GM18870 (cell line): ENCODE measurements at regions not wholly inside any gene's neighbourhood (a gene's known extent, or its start where the extent isn't known, plus 50 kb on each side); places are given as distances from the start of the nearest gene placed in this dataset.
"Not testable (repeated sequence)": the region's sequence is repeated elsewhere in the genome, so short reads cannot be mapped to it uniquely, and the experiment has no call there.

Experiments
- ATAC-seq: cut with Tn5 transposase; IDR thresholded peaks from one replicate; pipeline ENCODE4 v1.9.1; 2021; ENCODE audit warnings: moderate library complexity; ENCODE audit not compliant: unreplicated experiment

DNA sequence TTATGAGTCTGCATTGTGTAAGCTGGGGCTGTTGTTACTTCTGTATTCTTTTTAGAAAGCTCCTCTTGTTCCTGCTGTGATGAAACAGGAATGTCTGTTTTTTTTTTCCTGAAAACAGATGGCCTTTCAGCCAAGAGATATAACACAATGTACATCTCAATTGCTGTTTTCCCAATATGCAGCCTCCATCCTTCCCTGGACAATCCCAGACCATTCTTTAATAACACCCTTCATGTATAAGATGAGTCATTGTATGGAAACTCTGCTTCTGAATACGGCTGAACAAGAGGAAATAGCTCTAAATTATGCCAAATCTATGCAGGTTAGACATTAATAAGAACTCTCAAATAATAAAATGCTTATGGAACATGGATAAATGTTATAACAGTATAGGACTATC lies 60.2 kb upstream of the LRRC4C start:
- no peak for ATAC-seq

DNA sequence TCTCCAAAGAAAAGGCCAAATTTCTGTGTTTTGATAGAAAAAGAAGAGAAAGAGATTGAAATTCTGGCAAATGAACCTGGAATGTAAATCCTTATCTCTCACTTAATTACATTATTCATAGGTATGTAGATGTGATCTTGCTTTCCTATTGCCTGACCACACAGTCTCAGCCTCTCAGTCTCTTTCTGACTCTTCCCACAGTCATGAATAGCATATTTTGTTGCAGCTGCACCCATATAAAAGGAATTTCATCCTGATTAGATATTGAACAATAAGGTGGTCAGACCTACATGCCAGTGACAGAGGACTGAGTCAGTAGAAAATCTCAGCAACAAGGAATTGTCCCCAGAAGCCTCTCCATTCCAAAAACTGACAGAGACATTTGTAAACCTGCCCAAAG lies 62.9 kb upstream of the LRRC4C start:
- ATAC-seq, result no peak

DNA sequence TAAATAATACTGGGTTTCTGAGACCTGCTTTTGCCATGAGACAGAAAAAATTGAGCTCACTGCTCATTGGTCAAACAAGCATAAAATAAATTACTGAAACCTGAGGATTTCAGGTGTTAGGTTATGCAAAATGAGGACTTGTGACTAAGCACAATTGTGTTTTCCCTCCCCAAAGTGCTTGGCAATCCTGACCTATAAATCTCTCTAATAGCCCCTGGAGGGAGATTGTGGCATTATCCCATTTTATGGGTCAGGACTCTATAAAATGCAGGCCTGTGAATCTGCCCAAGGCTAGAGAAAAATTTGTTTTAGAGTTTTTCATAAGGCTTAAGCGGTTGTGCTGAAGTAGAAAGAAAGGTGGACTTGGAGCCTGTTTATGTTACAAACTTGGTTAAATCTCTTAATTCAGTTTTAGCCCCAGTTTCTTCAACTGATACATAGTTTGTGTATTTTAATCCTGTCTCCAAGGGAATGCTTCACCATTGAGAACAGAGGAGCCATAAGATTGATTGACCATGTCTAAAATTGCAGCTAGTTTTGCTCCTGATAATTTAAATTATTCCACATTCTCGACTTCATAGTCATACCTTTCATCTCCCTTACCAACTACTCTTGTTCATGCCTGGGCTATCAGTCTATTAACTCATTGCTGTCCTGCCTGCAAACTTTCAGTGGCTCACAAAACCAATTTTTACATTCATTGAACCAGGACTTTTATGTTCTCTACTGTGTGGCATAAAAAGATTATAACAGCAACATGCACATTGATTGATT lies 63.6 kb upstream of the LRRC4C start:
- no peak for ATAC-seq

DNA sequence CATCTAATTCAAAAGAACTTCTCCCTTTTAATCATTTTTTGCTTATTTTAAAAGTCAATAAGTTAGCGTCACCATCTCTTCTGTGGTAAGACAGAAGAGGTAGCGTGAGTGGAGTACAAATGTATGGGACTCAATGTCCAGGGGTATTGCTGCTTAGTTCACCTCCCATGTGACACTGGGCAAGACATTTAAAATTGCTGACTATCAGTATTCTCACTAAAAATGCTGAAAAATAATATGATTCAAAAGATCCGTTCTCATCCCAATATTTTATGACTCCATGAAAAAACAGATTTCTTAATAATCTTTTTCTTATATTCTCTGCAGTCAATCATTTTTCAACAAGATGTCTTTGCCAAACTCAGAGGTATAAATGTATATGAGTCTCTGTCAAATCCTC lies 68.1 kb upstream of the LRRC4C start:
- no peak for ATAC-seq

DNA sequence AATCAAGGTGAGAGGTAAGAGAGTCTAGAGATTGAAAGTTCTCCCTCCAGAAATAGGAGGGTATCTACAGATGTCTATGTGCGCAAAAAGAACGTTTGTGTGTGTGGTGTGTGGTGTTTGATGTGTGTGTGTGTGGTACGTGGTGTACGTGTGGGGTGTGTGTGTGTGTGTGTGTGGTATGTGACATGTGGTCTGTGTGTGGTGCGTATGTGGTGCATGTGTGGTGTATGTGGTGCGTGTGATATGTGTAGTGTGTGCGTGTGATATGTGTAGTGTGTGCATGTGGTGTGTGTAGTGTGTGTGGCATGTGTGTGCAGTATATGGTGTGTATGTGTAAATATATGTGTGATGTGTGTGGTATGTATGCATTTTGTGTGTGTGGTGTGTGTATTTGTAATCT lies 73.0 kb upstream of the LRRC4C start:
- no peak for ATAC-seq

DNA sequence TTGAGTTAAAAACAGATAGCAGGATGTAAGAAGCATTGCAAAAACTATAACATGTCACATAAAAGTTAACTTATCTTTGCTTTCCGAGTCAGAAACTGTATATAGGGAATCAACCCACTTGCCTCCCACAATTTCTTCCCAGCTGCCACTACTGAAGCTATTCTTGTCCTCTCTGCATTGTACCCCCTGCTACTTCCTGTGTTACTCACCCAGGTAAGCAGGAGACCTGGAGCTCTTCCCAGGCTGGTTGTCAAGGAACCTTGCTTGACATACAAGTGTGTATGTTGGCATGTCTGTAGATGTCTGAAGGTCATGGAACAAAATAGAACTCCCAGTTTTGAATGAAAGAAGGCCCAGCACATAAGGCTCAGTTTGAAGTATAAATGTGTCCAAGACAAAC lies 74.3 kb upstream of the LRRC4C start:
- ATAC-seq, result no peak

DNA sequence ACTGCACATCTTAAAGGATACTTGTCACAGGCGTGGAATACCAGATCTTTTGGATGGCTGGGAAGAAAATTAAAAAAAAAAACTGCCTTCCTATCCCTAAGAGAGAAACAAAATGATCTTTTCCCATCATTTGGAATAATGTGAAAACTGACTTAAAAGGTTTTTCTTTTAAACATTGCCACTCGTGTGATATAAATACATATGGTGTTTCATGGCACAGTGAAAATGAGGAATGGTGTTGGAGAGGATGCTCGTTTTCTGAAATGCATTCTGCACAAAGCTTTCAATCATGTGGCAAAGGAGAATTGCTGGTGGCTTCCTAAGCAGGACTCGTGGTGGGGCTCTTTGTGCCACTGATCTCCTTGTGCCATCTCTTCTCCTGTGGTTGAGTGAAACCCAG lies 74.9 kb upstream of the LRRC4C start:
- no peak for ATAC-seq

DNA sequence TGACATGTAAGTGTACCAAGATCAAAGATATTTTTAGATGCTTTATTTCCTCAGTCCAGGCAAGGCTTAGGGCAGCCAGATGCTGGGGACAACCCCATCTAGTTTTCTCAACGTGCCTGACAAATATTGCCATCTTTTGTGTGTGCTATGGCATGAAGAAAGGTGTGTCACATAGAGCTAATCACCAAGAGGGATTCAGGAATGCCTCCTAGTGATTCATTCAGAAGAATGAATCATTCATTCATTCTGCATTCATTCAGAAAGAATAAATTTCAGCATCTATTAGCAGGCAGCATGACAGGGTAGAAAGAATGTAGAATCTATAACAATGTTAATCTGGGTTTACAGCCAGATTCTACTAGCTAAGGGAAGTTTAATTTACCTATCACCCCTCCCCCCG lies 75.4 kb upstream of the LRRC4C start:
- no peak for ATAC-seq

DNA sequence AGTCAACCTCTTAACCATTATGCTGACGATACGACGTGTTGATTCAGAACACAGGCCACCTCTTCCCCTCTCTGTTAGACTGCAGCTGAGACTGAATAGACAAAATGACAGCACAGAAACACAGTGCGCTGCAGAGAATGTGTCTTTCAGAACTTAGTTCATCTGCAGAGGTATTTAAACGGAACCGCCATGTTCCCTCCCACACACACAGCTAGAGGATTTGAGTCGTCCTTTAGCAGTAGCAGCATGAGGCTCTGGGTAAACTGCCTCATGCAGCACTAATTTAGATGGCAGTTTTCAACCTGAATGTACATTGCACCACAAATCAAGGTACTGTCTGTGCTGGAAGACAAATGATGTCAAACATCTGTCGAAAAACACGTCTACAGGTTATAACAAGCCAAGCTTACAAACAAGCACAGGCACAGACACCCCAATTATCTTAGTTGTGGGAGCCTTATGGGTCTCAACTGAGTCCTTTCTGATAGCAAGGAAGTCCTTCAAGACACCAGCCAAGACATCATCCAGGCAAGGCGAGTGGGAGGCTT lies 76.6 kb upstream of the LRRC4C start:
- ATAC-seq, result no peak

DNA sequence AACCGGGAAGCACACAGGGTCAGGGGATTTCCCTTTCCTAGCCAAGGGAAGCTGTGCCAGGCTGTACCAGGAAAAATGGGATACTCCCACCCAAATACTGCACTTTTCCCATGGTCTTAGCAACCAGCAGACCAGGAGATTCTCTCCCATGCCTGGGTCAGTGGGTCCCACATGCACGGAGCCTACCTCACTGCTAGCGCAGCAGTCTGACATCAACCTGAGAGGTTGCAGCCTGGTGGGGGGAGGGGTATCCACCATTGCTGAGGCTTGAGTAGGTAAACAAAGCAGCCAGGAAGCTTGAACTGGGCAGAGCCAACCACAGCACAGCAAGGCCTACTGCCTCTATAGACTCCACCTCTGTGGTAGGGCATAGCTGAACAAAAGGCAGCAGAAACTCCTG lies 85.5 kb upstream of the LRRC4C start:
- ATAC-seq, result not testable (repeated sequence)

DNA sequence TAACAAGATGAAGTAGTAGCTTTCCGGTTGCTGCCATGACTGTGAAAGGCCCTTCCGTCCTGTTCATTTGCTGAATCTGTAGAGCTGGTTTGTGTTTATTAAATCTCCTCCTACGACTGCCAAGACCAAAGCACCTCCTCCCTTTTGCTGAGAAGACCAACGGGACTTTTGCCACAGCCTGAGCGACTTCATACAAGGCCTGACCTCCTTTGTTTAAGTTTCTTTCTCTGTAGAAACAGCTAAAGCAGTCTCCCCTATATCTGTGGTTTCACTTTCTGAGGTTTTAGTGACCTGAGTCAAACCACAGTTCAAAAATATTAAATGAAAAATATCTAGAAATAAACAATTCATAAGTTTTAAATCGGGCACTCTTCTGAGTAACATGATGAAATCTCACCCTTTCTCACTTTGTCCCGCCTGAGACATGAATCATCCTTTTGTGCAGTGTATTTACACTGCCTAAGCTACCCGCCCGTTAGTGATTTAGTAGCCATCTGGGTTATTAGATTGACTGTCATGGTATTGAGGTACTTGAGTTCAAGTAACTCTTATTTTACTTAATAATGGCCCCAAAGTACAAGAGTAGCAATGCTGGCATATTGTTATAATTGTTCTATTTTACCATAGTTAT lies 119.1 kb upstream of the LRRC4C start:
- no peak for ATAC-seq

DNA sequence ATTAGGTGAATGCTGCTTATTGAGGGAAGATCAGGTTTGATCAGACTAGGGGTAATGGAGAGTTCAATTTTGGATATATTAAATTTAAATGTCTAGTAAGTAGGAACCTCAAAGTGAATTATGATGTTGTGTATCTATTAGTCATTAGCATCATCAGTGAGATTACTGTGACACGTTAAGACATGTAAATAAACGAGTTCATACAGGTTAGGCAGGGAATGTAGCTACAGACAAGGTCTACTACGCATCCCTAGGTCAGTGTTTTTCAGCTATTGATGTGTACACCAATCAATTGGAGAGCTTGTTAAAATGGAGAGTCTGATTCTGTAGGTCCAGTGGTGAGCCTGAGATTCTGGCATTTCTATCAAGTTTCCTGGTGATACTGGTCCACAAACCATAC lies 120.1 kb upstream of the LRRC4C start:
- ATAC-seq, result no peak

DNA sequence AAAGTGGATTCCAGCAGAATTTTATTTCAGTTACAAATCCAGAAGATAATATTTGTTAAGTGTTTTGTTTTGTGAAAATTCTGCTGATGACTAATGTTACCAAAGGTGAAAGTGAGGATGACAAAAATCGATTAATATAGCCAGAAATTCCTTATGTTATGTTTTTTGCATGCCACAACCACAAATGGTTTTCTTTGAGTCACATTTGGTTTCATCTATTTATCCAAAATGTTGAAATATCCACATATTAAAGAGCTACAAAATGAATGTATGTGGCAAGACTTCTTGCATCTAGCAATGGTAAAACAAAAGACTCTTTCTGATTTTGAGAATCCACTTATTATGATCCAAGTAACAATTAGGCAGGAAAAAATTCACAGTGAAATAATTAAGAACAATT lies 150.1 kb upstream of the LRRC4C start:
- no peak for ATAC-seq

DNA sequence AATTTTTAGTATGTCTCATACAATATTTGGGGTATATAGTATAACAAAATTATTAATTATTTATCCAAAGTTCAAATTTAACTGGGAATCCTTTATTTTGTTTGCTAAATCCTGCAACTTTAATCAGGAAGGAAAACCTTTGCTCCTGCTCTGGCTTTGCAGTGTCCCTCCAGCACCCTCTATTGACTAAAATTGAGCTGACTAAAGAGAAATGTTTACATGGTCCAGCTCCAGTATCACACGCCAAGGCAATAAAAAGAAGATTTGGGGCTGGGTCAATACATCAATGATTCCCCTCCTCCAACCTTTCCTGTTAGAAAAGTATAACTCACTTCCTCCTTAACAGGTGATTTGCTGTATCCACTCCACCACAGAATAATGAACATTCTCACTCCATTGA lies 153.0 kb upstream of the LRRC4C start:
- ATAC-seq, result no peak

DNA sequence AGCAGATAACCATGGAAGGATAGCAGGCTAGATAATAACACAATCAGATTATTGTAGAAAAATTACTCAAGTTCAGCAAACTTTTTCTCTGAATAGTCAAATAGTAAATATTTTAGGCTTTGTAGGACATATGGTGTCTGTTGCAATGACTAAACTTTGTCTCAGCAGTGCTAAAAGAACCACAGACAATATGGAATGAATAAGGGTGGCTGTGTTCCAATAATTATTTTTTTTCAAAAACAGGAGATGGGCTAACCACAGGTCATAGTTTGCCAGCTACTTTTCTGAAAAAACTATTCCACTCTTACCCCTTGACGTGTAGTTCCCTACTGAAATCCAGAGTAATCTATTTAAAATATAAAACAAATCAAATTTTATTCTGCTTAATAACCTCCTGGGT lies 153.9 kb upstream of the LRRC4C start:
- ATAC-seq, result no peak

DNA sequence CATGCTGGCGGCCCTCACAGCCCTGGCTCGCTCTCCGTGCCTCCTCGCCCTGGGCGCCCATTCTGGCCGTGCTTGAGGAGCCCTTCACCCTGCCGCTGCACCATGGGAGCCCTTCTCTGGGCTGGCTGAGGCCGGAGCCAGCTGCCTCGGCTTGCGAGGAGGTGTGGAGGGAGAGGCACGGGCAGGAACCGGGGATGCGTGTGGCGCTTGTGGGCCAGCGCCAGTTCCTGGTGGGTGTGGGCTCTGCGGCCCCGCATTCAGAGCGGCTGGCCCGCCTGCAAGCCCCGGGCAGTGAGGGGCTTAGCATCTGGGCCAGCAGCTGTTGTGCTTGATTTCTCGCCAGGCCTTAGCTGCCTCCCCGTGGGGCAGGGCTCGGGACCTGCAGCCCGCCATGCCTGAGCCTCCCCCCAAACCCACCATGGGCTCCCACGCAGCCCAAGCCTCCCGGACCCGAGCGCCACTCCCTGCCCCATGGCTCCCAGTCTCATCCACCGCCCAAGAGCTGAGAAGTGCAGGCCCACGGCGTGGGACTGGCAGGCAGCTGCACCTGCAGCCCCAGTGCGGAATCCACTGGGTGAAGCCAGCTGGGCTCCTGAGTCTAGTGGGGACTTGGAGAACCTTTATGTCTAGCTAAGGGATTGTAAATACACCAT lies 163.4 kb upstream of the LRRC4C start:
- no peak for ATAC-seq

DNA sequence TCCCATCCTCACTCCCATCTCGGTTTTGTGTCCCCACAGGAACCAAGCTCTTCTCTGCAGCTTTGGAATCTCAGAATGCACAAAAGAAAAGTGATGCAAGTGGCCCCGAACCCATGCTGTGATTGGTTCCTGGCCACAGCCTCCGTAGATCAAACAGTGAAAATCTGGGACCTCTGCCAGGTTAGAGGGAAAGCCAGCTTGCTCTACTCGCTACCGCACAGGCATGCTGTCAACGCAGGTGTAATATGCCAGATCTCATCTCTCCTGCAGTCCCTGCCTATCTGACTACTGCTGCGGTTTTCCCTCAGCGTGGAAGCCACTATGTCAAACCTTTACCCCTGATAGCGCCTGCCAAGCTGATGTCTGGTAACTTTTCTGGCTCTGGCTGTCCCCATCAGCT lies 200.5 kb upstream of the LRRC4C start:
- ATAC-seq, result no peak

DNA sequence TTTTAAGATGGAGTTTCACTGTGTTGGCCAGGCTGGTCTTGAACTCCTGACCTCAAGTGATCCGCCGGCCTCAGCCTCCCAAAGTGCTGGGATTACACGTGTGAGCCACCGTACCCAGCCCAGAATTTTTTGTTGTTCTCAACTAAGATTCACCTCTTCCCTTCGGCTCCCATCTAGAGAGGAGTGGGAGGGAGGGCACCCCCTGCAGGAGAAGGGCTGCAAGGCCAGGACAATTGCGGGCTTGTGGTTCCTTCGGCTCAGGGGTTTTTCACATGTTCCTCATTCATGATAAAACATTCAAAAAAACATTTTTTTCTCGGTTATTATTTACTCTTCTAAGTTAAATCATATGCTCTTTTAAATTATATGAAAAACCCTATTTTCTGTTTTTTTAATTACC lies 201.1 kb upstream of the LRRC4C start:
- no peak for ATAC-seq

DNA sequence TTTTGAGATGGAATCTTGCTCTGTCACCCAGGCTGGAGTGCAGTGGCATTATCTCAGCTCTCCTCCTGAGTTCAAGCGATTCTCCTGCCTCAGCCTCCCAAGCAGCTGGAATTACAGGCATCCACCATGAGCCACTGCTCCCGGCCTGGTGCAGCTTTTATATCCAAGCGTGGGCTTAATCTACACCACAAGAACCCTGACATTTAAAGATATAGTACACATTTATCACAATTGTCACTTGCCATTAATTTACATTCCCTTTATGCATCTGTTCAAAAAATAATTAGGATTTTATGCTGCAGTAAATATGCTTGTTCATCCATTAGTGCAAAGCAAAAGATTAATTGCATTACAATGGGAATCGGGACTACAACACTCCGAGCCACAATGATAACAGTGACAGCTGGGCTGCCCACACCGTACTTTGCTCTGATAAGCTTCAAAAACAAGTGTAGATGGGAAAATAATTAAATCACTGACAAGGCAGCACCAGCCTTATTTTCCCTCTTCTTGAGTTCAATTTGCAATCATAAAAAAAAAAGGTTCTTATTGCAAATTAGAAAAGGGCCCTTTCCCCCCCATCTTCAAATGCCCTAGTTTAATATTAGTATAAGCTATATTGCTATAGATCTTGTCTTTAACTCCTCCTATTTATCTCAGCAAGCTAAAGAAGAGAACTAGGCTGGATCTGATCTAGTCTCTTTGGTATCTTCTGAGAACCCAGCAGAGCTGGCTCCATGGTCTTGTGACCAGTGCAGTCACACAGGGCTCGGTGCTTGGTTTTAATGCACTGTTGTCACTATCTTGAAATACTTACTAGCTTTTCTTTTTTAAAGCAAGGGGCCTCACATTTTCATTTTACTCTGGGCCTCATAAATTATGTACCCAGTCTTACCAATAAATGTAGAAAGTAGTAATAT lies 206.2 kb upstream of the LRRC4C start:
- no peak for ATAC-seq

DNA sequence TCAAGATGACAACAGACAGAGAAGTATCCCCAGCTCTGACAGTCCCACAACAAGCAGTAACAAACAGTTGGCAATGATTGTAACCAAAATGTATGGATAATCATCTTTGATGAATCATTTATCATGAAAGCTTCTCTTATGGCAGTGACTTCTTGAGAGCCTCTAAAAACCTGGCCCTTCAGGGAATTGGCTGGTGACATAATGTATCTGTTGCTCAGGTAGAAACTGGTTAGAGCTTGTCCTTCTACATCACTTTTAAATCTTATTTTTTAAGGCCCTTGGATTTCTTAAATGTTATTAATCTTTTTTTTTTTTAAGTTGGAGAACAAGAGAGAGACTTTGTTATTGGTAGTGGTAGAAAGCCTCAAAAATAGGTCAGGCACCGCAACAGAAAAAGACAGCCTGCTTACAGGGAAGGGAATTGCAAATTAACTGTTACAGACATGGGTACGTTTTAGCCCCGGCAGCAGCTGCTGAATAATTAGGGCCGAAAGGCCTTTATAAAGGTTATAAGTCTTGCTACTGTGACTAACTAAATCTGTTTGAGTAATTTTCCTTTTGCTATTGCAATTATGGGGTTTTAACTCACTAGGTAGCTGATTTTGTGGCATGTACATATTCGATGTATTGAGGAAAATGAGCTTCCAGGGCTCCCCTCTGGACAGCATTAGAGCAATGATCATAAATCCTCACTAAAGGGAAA lies 207.7 kb upstream of the LRRC4C start:
- ATAC-seq, result no peak
